Small intestine (tissue), 7 donors: ENCODE measurements at regions not wholly inside any gene's neighbourhood (a gene's known extent, or its start where the extent isn't known, plus 50 kb on each side); places are given as distances from the start of the nearest gene placed in this dataset.
A peak's percentile ranks its signal among the peaks of the same experiment; 100 is the strongest.

Source experiments
- DNase-seq, 2 donors: peaks; one replicate each; pipeline versions ENCODE4 v3.0.0 to v3.0.0-alpha.2; 2013
- FAIRE-seq: peaks from 2 replicates; lab custom pipeline; 2012; peaks lifted over from hg19 to GRCh38; lab: Jason Lieb, UNC
- H3K27ac ChIP-seq, 3 donors: one replicate each; pipeline ENCODE4 v1.5.1; 2013; ENCODE audit warnings: low read length in 2 of 3, mild to moderate bottlenecking in 2 of 3, control low read depth in 1 of 3, inconsistent platforms in 1 of 3, low read depth in 1 of 3, moderate library complexity in 1 of 3
- H3K27me3 ChIP-seq, 3 donors: one replicate each; pipeline ENCODE4 v1.6.1; 2013; ENCODE audit warnings: low read length in 3 of 3, inconsistent platforms in 1 of 3; ENCODE audit not compliant: control insufficient read depth in 3 of 3, insufficient read depth in 3 of 3
- H3K36me3 ChIP-seq, 3 donors: one replicate each; pipeline ENCODE4 v1.6.1; 2013; ENCODE audit warnings: low read length in 3 of 3, inconsistent platforms in 1 of 3, low read depth in 1 of 3, mild to moderate bottlenecking in 1 of 3, moderate library complexity in 1 of 3; ENCODE audit not compliant: control insufficient read depth in 3 of 3, insufficient read depth in 2 of 3
- H3K4me1 ChIP-seq, 3 donors: one replicate each; pipeline ENCODE4 v1.6.1; 2013; ENCODE audit warnings: low read length in 2 of 3, inconsistent platforms in 1 of 3, low read depth in 1 of 3, mild to moderate bottlenecking in 1 of 3, moderate library complexity in 1 of 3; ENCODE audit not compliant: control insufficient read depth in 3 of 3, insufficient read depth in 2 of 3
- H3K4me3 ChIP-seq, 3 donors: one replicate each; pipeline ENCODE4 v1.5.1; 2013; ENCODE audit warnings: low read length in 3 of 3, control low read depth in 1 of 3, inconsistent platforms in 1 of 3, low read depth in 1 of 3, mild to moderate bottlenecking in 1 of 3, moderate library complexity in 1 of 3
- H3K9me3 ChIP-seq, 2 donors: one replicate each; pipeline ENCODE4 v1.6.1; 2013; ENCODE audit warnings: low read depth in 1 of 2, low read length in 1 of 2; ENCODE audit not compliant: control insufficient read depth in 2 of 2, insufficient read depth in 1 of 2
- WGBS, 3 donors: extraction: QIAGEN DNeasy Blood & Tissue Kit; methylation state at CpG; one replicate each; pipeline ENCODE4 v1.1.7; 2013; 5-methylcytosine and 5-hydroxymethylcytosine counted together
- donor health status: healthy with polysubstance abuse.
- donor health status: control.
- donor health status: control.
- donor health status: Bipolar disorder and iron deficiency.
- donor health status: healthy.

DNA sequence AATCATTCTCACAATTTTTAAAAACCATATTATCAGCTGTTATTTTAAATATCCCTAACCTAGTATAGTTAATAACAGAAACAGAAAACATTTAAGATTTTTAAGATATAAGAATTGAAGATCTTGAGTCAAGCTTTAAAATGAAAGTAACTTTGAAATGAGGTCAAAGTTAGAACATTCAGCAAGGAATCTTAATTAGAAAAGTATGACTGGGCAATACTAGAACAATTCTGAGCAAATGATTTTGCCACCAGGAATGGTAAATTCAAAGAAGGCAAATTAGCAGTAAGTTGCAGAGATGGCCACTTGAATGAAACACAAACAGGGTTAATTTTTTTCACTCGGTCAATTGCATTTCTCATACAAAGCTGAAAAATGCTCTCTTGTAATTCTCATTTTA is 117.9 kb downstream of the NXNL2 start:
- DNase-seq = no peak
- no peak for FAIRE-seq
- Histone ChIP-seq H3K36me3 (no peaks in the 10 kb centered on the region), H3K9me3 (no peaks in the 10 kb centered on the region), H3K4me1 (no peaks in the 10 kb centered on the region), H3K4me3 (no peak overlapping the region), H3K27me3 (no peaks in the 10 kb centered on the region), H3K27ac (peak overlapping the region in 1 of 3 donors; percentile 45)
- WGBS, 3 donors = 66 to 84% (median 80%) methylated on average over 1 of the region's 1 CpG

- no peak for FAIRE-seq
- WGBS, 3 donors = 59 to 64% (median 62%) methylated on average over 2 of the region's 2 CpGs
- no peaks in the 10 kb centered on the region for H3K9me3 ChIP-seq
- H3K36me3 ChIP-seq = no peaks in the 10 kb centered on the region
- no peak overlapping the region for H3K27ac ChIP-seq
- no peak for DNase-seq
- no peaks in the 10 kb centered on the region for H3K27me3 ChIP-seq
- no peak overlapping the region for H3K4me3 ChIP-seq
- no peaks in the 10 kb centered on the region for H3K4me1 ChIP-seq
Observed at GRCh38 chr9:88653406-88653805, 118.4 kb downstream of the NXNL2 start.

GRCh38 chr9:88653911-88654310 is 118.9 kb downstream of the NXNL2 start:
- no peak for DNase-seq
- Histone ChIP-seq H3K4me1 (no peaks in the 10 kb centered on the region), H3K27me3 (no peaks in the 10 kb centered on the region), H3K27ac (no peak overlapping the region), H3K36me3 (no peaks in the 10 kb centered on the region), H3K9me3 (no peaks in the 10 kb centered on the region), H3K4me3 (no peak overlapping the region)
- FAIRE-seq = no peak
- WGBS, 3 donors = 77 to 89% (median 88%) methylated on average over 3 of the region's 3 CpGs

GRCh38 chr9:88657893-88658292 is 122.9 kb downstream of the NXNL2 start:
- Histone ChIP-seq H3K4me3 (no peak overlapping the region), H3K27ac (peak overlapping the region in 2 of 3 donors; percentile 11 to 23), H3K9me3 (no peaks in the 10 kb centered on the region), H3K36me3 (no peaks in the 10 kb centered on the region), H3K4me1 (no peaks in the 10 kb centered on the region), H3K27me3 (no peaks in the 10 kb centered on the region)
- 26 to 42% (median 32%) methylated on average over 2 of the region's 2 CpGs for WGBS, 3 donors
- DNase-seq (no peak), FAIRE-seq (no peak)

- 40 to 52% (median 44%) methylated on average over 7 of the region's 7 CpGs for WGBS, 3 donors
- H3K9me3 ChIP-seq = no peaks in the 10 kb centered on the region
- H3K4me1 ChIP-seq = no peaks in the 10 kb centered on the region
- no peak for FAIRE-seq
- H3K27me3 ChIP-seq = no peaks in the 10 kb centered on the region
- peak overlapping the region in 2 of 3 donors; percentile 11 to 23 for H3K27ac ChIP-seq
- no peak for DNase-seq
- H3K36me3 ChIP-seq = no peaks in the 10 kb centered on the region
- no peak overlapping the region for H3K4me3 ChIP-seq
Observed at GRCh38 chr9:88658311-88658822, 123.4 kb downstream of the NXNL2 start.

DNA sequence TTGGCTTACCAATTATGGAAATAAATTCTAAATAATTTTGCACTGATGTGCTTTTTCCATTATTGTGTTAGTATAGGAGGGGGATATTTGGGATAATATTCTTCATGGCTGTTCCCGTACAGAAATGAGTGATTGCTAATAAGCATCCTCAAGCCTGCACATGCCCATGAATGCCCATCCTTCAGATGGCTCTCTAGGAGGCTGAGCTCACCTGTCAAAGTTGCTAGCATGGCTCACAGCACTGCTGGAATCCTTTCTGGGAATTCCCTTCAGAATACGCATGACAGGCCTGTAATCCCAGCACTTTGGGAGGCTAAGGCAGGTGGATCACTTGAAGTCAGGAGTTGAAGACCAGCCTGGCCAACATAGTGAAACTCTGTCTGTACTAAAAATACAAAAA is 124.1 kb downstream of the NXNL2 start:
- Histone ChIP-seq H3K27me3 (no peaks in the 10 kb centered on the region), H3K27ac (peak overlapping the region in 1 of 3 donors; percentile 23), H3K9me3 (no peaks in the 10 kb centered on the region), H3K36me3 (no peaks in the 10 kb centered on the region), H3K4me1 (no peaks in the 10 kb centered on the region), H3K4me3 (no peak overlapping the region)
- FAIRE-seq = no peak
- 93 to 96% (median 94%) methylated on average over 2 of the region's 2 CpGs for WGBS, 3 donors
- no peak for DNase-seq

- no peaks in the 10 kb centered on the region for H3K9me3 ChIP-seq
- no peaks in the 10 kb centered on the region for H3K4me1 ChIP-seq
- peak in 1 of 2 donors; percentile 8 for DNase-seq
- H3K4me3 ChIP-seq = no peak overlapping the region
- no peaks in the 10 kb centered on the region for H3K36me3 ChIP-seq
- no peak overlapping the region for H3K27ac ChIP-seq
- FAIRE-seq = no peak
- WGBS, 3 donors = 6 to 29% (median 11%) methylated on average over 1 of the region's 1 CpG
- no peaks in the 10 kb centered on the region for H3K27me3 ChIP-seq
Observed at GRCh38 chr9:88660611-88661010, 125.6 kb downstream of the NXNL2 start.

GRCh38 chr9:88661759-88662158 is 126.8 kb downstream of the NXNL2 start:
- FAIRE-seq = no peak
- H3K4me1 ChIP-seq = no peaks in the 10 kb centered on the region
- 79 to 95% (median 86%) methylated on average over 3 of the region's 3 CpGs for WGBS, 3 donors

DNA sequence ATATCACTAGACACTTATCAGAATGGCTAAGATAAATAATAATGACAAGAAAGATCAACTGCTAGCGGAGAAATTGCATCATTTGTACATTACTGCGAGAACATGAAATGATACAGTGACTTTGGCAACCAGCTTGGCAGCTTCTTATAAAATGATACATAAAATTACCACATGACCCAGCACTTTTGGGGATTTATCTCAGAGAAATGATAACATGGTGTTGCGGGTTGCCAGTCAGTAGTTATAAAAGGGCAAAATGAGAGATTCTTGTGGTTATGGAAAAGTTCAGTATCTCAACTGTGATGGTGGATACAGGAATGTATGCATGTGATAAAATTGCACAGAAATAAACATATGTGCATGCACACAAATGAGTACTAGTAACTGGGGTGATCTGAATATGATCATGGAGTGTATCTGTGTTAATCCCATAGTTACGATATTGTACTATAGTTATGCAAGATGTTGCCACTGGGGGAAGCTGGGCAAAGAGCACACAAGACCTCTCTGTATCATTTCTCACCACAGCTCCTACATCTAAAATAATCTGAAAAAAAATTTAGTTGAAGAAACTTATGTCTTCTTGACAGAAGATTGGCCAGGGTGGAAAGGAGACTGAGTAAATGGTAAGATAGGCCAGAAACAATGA is 128.9 kb downstream of the NXNL2 start:
- 72 to 85% (median 78%) methylated on average over 4 of the region's 4 CpGs for WGBS, 3 donors
- no peaks in the 10 kb centered on the region for H3K9me3 ChIP-seq
- DNase-seq (no peak), FAIRE-seq (no peak)
- H3K27ac ChIP-seq = no peak overlapping the region
- H3K27me3 ChIP-seq = no peaks in the 10 kb centered on the region
- no peak overlapping the region for H3K4me3 ChIP-seq
- no peaks in the 10 kb centered on the region for H3K36me3 ChIP-seq
- H3K4me1 ChIP-seq = no peaks in the 10 kb centered on the region

More at GRCh38 chr9:88661759-88662158, 126.8 kb downstream of the NXNL2 start:
- Histone ChIP-seq H3K36me3 (no peaks in the 10 kb centered on the region), H3K9me3 (no peaks in the 10 kb centered on the region), H3K27ac (no peak overlapping the region), H3K27me3 (no peaks in the 10 kb centered on the region), H3K4me3 (no peak overlapping the region)
- DNase-seq = no peak
